ENCODE measurements at regions not wholly inside any gene's neighbourhood (a gene's known extent, or its start where the extent isn't known, plus 50 kb on each side); places are given as distances from the start of the nearest gene placed in this dataset.

DNA sequence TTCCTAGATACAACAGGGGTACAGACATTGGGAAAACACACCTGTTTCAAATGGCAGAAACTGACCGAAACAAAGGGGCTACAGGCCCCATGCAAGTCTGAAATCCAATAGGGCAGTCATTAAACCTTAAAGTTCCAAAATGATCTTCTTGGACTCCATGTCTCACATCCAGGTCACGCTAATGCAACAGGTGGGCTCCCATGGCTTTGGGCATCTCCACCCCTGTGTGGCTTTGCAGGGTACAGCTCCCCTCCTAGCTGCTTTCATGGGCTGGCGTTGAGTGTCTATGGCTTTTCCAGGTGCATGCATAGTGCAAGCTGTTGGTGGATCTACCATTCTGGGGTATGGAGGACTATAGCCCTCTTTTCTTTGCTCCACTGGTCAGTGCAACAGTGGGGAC, 248.1 kb upstream of the RHOBTB1 start:
- DNase-seq (ENCODE audit: low read depth, low spot score), result no peak

DNA sequence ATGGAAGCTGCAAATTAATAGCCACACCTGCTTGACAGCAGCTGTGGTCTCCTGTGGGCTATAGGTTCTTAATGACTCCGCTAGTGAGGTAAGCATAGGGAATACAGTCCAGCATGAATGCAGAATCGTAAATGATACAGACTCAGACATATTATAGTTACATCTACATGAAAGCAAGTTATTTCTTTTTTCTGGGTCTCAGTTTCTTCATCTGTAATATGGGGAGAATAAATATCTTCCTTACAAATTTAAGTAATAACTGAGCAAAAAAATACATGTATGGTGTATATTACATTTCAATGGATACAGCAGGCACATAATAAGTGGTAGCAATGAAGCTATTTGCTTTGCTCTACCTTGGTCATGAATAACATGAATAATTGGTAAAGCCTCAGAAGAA, 245.9 kb upstream of the RHOBTB1 start:
- no peak for DNase-seq (ENCODE audit: low read depth, low spot score)

DNA sequence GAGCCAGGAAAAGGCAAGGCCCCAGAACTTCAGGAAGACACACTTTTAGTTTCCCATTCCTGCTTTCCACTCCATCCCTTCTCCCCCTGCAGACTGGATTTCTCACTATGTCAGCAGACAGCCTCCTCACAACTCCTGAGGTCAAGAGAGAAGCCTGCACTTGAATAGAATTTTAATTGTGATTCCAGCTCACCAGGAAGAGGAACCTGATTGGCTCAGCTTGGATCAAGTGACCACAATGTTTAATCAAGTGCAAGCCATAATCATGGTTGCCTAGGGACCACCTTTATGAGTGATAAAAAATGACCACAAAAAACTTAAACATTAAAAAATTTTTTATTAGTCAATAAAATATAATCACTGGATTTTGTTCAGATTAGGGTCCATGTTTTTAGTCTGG, 244.7 kb upstream of the RHOBTB1 start:
- no peak for DNase-seq (ENCODE audit: low read depth, low spot score)

DNA sequence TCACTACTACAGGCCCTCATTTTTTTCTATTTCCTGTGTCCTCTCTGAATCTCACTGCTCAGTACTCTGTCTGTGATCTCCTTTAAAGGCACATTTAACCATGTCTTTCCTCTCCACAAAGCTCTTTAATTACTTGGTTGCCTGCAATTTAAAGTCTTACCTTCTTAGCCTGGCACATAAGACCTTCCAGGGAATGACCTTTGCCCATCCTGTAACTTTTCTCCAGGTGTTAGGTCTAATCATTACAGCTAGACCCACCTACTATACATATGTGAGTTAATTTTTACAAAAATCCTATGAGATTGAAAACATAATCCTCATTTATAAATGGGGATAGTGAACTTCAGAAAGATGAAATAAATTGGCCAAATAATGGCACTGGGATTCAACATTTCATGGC, 244.1 kb upstream of the RHOBTB1 start:
- DNase-seq (ENCODE audit: low read depth, low spot score), result no peak

DNA sequence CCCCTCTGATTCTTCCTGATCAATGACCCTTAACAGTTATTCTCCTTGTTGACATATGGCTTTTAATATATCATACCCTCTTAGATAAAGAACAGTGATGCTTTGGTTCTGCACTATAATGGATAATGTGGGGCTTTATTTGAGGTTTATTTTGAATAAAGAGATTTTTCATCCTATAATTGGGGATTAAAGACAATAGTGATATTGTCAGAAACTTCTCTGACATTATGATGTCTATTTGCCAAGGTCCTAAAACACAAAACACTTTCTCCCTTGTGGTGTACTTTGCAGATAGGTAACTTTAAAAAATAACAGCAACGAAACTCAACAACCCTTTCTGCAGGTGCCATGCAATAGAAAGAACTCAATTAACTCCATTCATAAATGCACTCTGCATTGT, 243.6 kb upstream of the RHOBTB1 start:
- no peak for DNase-seq (ENCODE audit: low read depth, low spot score)

DNA sequence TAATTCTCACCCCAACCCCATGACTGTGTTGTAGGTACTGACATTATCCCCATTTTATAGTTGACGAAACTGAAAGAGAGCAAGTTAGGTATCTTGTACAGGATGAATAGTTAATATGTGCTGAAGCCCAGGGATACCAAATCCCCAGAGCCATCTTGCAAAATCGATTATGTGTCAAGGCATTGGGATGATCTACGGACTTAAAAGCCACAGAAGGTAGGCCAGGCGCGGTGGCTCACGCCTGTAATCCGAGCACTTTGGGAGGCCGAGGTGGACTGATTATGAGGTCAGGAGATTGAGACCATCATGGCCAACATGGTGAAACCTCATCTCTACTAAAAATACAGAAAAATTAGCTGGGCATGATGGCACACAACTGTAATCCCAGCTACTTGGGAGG, 242.4 kb upstream of the RHOBTB1 start:
- no peak for DNase-seq (ENCODE audit: low read depth, low spot score)

DNA sequence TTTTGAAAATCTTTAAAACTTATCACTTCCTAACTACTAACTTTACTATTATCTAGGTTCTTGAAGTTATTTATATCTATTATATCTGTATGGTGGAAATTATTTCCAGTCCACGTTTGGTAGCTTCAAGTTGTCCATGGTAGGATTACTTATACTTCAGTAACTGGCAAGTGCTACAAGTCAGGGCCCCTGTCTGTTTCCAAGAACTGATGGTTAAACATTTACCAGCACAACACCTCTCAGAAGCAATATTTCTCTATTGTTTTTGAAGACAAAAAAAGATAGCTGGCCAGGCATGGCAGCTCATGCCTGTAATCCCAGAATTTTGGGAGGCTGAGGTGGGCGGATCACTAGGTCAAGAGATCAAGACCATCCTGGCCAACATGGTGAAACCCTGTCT, 240.4 kb upstream of the RHOBTB1 start:
- no peak for DNase-seq (ENCODE audit: low read depth, low spot score)

DNA sequence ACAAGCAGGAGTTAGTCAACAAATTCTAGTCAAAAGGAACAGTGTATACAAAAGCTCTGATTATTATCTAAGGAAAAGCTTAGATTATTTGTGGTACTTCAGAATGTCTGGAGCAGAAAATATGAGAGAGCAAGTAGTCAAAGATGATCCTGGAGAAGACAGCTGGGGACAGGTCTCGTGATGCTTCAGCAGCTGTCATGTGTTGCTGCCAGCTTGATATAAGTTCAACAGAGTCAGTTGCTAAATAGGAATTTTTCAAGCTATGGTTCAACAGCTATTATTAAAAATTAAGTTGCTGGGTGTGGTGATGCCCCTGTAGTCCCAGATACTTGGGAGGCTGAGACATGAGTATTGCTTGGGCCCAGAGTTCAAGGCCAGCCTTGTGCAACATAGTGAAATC, 240.0 kb upstream of the RHOBTB1 start:
- no peak for DNase-seq (ENCODE audit: low read depth, low spot score)

DNA sequence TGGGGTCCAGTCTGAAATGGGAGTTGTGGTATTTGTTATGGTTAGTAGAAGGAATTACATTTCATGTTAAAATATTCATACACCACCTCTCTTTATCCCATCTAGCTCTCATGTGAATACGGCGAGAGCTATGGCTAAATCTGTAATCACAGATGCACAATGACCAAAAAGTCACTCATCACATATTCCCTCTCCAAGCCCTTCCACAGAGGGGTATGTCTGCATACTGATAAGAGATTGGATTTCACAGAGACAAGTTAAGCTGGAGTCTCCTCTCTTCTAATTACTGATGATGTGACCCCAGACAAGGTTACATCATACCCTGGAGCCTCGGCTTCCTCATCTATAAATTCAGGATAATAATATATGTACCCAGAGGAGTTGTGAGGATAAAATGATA, 237.8 kb upstream of the RHOBTB1 start:
- no peak for DNase-seq (ENCODE audit: low read depth, low spot score)

DNA sequence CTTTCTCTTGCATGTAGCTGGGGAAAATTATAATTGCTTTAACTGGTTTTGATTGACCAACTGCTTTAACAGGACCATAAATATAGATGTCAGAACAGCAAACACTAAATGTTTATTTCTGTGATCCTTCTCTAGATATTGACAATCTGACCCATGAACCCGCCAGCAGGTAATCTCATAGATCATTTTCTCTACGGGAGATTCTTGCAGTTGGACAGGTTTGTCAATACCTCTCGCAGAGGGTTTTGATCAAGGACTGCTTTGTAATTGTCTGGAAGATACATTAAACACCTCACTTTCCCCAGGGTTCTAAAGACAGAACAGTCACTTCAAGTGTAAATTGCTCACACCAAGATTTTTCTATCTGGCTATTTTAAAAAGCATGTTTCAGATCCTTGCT, 235.8 kb upstream of the RHOBTB1 start:
- DNase-seq (ENCODE audit: low read depth, low spot score), result no peak

DNA sequence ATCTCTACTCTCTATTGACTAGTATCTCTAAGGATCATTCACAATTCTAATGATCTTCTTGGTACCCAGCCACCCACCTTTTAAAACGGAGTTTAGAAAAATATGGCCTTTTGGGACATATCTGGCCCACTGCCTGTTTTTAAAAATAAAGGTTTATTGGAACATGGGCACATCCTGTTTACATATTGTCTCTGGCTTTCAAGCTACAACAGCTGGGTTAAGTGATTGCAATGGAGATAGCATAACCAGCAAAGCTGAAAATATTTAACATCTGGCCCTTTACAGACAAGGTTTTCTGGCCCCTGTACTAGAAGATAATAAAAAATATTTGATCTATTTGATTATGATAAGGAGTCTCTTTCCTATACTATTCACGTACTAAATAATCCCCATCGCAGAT, 232.4 kb upstream of the RHOBTB1 start:
- DNase-seq (ENCODE audit: low read depth, low spot score), result no peak

DNA sequence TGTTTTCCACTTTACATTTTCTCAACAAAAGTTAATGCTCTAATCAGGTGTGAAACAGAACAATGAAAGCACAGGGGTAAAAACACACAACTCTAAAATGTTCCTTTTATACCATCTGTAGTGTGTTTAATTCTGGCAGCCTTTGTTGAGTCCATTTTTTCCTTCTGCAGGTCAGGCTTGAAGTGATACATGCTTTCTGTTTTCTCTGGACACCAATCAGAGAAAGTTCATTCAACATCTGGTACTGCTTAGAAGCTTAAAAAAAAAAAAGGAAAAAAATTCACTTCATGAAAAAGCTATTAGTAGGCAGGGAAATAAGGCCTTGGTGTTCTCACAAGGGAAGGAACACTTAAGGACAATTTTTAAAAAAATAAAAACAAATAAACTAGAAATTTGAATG, 231.3 kb upstream of the RHOBTB1 start:
- DNase-seq (ENCODE audit: low read depth, low spot score), result no peak

DNA sequence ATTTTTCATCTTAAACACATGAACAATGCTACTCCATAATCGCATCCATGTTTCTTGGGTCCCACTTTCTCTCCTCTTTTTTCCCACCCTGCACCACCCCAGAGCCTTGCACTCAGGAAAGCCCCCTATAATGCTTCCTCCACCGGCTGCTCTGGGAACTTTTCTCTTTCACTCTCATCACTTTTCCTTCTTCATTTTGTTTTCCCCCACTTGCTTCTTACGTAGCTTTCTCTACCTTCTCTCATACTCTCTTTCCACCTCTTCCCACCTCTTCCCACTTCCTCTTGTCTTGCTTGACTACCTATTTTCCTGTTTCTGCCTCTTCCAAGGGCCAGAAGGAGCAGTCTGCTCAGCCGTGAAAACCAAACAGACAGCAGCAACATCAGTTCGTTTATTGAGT, 229.5 kb upstream of the RHOBTB1 start:
- no peak for DNase-seq (ENCODE audit: low read depth, low spot score)

DNA sequence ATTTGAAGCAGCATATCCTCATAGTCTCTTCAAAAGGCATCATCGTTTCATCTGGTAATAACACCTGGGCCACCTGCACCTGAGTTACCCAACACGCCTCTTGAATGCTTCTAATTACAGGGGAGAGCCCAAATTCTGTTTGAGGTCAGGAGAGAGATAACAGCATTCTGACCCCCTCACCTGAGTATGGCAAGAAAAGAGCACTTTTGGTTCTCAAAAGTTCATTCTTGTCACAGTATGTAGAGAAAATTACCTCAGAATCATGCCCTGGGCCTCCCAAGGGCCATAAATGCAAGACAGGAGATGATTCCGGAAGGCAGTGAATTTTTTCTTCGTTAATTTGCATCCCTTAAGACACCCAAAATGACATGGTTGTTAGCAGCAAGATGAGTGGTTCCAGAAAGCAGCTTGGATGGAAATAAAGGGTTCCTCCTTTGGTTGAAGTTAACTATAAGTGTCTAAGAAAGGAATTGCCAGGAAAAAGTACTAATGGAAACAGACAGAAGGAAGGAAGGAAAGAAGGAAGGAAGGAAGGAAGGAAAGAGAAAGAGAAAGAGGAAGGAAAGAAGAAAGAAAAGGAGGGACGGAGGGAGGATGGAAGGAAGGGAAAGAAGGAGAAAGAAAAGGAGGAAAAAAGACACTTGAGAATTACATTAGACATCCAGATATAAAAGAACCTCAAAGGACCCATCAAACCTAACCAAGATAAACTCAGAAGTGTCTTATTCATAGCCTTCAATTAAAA, 228.4 kb upstream of the RHOBTB1 start:
- DNase-seq (ENCODE audit: low read depth, low spot score), result no peak

DNA sequence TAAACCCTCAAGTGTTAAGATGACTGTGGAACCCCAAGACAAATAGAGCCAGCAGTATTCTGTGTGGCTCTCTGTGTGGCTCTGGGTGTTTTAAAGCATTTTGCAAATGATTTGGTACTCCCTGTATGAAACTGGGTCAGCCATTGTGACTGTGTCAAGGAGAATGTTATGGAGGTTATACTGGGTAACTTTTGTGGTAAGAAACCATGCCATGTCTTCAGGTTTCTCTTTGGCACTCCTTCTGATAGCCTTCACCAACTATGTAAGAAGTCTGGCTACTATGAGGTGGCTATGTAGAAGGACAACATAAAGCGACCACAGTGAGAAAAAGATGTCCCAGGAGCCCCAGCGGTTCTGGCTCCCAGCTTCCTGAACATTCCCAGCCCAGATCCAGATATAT, 226.6 kb upstream of the RHOBTB1 start:
- DNase-seq (ENCODE audit: low read depth, low spot score), result no peak

DNA sequence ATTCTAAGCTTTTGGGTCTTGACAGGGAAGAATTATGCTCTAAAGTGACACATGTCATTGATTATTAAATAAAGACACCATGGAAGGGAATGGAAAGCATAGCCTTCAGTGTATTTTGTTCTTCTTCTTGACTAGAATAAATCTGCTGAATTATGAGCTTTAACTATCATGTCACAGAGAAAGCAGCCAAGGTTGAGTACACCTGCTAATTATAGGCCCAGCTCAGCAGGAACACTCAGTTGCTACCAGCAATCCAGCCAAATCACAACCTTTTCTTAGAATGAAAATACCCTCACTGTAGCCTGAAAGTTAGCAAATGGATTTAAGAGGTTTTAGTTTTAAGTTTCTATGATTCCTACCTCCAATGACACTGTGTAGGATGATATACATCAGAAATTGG, 225.3 kb upstream of the RHOBTB1 start:
- no peak for DNase-seq (ENCODE audit: low read depth, low spot score)

DNA sequence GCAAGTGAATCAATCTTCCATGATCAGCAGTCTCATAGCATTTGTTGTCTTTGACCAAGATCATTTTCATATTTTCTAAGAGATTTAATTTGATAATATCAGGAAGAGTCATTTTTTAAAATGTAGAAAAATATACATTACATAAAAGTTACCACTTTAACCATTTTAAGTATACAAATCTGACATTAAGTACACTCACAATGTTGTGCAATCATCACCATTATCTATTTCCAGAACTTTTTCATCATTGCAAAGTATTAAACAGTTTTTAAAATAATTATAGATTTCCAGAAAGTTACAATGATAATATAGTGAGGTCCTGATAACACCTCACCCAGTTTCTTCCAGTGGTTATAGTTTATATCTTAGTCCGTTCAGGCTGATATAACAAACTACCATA, 222.5 kb upstream of the RHOBTB1 start:
- DNase-seq (ENCODE audit: low read depth, low spot score), result no peak

DNA sequence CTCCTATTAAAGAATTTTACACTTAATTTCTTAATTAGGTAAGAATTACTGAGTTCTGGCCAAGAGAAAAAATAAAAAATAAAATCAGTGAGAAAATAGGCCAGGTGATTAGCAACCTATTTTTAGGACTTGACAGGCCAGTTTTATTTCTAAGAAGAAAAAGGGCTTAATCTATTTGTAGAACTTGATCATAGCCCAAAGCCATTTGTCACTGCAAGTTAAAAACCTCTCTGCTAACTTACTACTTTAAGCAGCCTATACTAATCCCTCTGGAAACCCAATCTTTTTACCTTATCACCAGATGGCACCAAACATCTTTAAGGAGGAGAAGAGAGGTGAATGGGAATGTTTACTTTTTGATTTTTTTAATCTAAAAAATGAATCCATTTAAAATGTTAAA, 222.1 kb upstream of the RHOBTB1 start:
- DNase-seq (ENCODE audit: low read depth, low spot score), result no peak

DNA sequence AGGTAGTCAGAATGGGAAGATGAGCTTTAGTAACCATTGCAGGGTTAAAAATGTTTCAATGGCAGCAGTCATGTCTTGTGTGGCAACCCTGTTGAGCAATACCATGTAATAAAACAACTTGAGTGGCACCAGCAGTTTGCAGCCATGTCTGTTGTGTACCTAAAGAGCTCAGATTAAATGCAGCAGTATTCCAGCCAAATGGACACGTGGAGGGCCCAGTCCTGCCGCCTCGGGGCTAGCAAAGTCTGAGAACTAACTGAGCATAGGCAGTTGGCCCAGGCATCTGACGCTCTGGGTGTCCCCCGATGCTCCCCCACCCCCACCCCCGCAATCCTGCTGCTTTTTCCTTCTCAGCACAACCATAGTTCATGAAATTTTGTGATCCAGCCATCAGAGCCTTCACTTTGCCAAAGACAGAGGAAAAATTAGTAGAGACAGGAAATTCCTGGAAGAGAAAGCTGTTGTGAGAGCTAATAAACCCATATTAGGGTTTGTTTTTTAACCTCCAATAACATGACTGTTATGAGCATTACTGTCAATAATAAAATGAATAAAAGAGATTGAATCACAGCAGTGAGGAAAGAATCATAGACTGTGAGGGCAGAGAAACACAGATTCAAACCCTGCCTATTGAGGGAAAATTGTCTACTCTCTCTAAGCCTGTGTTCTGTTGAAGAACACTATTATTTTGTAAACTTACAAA, 220.6 kb upstream of the RHOBTB1 start:
- DNase-seq (ENCODE audit: low read depth, low spot score), result no peak

DNA sequence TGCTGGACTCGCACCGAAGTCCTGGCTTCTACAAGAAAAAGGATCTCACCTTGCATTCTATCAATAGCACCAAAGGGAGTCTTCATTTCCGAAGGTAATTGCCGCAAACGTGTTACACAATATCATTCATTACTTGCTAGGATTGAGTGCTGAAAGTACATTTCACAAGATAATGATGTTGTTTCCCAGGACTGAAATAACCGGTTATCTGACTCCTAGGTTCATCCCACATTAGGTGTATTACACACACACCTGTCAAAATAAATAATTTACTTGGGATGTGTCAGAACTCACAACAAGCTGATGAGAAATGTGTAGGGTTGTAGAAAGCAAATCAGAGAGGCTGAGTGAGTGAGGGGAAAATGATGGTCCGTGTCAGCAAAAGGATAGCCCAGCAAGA, 219.4 kb upstream of the RHOBTB1 start:
- no peak for DNase-seq (ENCODE audit: low read depth, low spot score)

DNA sequence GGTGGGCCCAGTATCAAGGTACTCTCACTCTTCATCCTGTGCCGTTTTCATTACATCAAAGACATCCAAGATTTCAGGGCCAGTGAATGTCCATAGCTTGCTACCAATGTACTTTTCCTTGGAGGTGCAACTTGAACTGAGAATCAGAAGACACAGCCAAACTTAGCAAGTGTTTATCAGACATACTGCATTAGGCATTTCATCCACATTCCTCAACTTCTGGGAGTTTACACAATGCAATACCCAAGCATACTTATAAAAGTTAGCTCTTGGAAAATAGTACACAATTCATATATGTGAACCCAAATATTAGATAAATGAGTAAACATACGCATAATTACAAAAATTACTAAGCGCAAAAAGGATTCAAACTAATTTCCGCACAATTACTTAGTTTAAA, 216.3 kb upstream of the RHOBTB1 start:
- no peak for DNase-seq (ENCODE audit: low read depth, low spot score)

DNA sequence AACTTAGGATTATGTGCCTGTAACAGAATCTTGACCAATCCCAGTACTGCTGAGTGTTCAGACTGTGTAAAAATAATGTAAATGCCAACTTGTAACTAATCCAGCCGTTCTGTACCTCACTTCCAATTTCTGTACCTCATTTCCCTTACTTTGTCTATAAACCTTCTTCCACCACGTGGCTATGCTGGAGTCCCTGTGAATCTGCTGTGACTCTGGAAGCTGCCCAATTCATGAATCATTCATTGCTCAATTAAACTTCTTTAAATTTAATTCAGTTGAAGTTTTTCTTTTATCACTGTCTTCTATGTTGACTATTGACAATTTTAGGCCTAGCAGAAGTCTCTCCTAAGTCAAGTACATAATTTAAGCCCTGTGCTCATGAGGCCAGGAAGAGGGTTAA, 215.3 kb upstream of the RHOBTB1 start:
- no peak for DNase-seq (ENCODE audit: low read depth, low spot score)

DNA sequence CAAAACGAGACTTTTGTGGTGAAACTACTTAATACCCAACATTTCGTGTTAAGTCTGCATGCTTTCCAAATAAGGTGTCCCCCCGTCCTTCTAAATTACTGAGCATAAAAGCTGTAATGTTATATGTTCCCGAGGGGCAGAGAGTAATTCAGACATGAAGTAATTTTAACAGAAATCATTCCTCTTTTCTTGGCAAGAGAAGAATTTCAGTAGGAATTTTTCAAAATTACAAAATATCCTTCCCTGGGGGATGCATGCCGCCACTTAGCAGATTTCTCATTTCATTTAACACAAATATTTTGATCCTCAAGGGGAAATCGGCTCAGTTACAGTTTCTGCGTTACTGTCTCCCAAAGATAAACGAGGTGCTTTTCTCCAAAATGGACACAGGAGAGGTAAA, 213.2 kb upstream of the RHOBTB1 start:
- no peak for DNase-seq (ENCODE audit: low read depth, low spot score)

DNA sequence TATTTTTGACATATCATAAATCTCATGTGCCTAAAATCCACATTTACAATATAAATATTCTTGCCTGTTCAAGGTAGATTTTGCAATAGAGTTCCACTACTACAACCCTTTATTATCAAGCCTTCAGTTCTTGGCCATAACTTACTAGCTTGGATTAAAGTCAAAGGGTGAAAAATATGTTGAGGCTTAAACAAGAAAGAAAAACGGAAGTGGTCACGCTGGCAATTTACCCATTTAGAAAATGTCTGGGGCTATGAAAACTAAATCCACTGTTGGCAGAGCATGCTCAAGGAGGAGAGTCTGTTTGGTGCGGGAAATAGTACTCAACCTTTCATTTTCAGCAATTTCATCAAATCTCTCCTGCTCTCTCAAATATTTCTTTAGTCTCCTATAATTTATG, 209.8 kb upstream of the RHOBTB1 start:
- DNase-seq (ENCODE audit: low read depth, low spot score), result no peak
